ENCODE measurements at regions not wholly inside any gene's neighbourhood (a gene's known extent, or its start where the extent isn't known, plus 50 kb on each side); places are given as distances from the start of the nearest gene placed in this dataset.

DNA sequence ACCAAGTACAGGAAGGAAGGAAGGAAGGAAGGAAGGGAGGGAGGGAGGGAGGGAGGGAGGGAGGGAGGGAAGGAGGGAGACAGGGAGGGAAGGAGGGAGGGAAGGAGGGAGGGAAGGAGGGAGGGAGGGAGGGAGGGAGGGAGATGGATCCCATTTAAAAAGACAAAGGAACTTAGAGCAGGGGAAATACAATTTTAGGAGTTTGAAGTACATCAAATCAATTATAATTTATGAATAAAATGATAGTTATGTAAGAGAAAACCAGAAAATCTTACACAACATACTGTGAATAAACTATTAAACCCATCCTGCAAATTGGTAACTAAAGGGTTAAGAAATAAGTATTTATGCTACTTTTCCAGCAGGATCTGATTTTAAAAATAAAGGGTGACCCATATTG lies 475.9 kb downstream of the HDGFL1 start:
- H3K9ac ChIP-seq (ENCODE audit: low read depth, low read length) = no peak overlapping the region
- dilution Hi-C loops (cut with HindIII; ENCODE audit: low sequenced_read_pairs, unreplicated experiment) = no loop called here
- in situ Hi-C loops (cut with MboI; ENCODE audit: low sequenced_read_pairs) = no loop called here
- H3K27me3 ChIP-seq (ENCODE audit: control insufficient read depth, insufficient read depth, low read length) = no peaks in the 10 kb centered on the region
- H3K4ac ChIP-seq (ENCODE audit: low read depth, low read length) = no peak overlapping the region
- no peak overlapping the region for H3K4me3 ChIP-seq (ENCODE audit: insufficient read depth, low read depth, low read length)
- no peak overlapping the region for H3K23ac ChIP-seq (ENCODE audit: low read depth, low read length)
- H3K4me1 ChIP-seq (ENCODE audit: control insufficient read depth, insufficient read depth, low read length) = no peaks in the 10 kb centered on the region
- H4K8ac ChIP-seq (ENCODE audit: low read depth in 2 of 2, low read length in 2 of 2) = no peak overlapping the region
- no peak overlapping the region for H3K27ac ChIP-seq (ENCODE audit: insufficient read depth, low read length)
- H3K9me3 ChIP-seq (ENCODE audit: control insufficient read depth, insufficient read depth, low read length) = peaks cover 2% of the 10 kb centered on the region; the same call in 1 of the 2 replicates
- no peak overlapping the region for H4K5ac ChIP-seq (ENCODE audit: low read depth, low read length)
- POLR2A ChIA-PET (ENCODE audit: unreplicated experiment) = no interaction called here
- no peak overlapping the region for H2AK9ac ChIP-seq (replicated peaks; ENCODE audit: low read depth, low read length, poor library complexity)
- ATAC-seq (ENCODE audit: low read depth) (no peak), DNase-seq (no peak)
- H2BK120ac ChIP-seq (ENCODE audit: low read depth, low read length) = no peak overlapping the region
- no TSS peak for BruUV-seq (replicated peaks)
- H3K14ac ChIP-seq (replicated peaks; ENCODE audit: low read depth, low read length) = no peak overlapping the region
- H2BK15ac ChIP-seq (ENCODE audit: low read depth, low read length) = no peak overlapping the region
- no peak overlapping the region for H4K91ac ChIP-seq (ENCODE audit: insufficient read depth, low read depth, low read length)
- no peaks in the 10 kb centered on the region for H3K36me3 ChIP-seq (ENCODE audit: control insufficient read depth, insufficient read depth, low read length)
- H3K79me1 ChIP-seq (ENCODE audit: low read depth in 1 of 2, low read length in 2 of 2) = no peaks in the 10 kb centered on the region
- H3K9me1 ChIP-seq (ENCODE audit: insufficient read depth, low read length) = no peaks in the 10 kb centered on the region; the same call in 1 of the 2 replicates
- no peak overlapping the region for H2AFZ ChIP-seq (replicated peaks; ENCODE audit: low read length, poor library complexity)
- CTCF ChIA-PET = no interaction called here
- H2AK5ac ChIP-seq (ENCODE audit: low read depth, low read length) = no peak overlapping the region
- no peak for TF ChIP-seq FOS (IDR thresholded peaks at IDR 0.05; ENCODE audit: low read depth, low read length)
- TF ChIP-seq, protein P1, sequence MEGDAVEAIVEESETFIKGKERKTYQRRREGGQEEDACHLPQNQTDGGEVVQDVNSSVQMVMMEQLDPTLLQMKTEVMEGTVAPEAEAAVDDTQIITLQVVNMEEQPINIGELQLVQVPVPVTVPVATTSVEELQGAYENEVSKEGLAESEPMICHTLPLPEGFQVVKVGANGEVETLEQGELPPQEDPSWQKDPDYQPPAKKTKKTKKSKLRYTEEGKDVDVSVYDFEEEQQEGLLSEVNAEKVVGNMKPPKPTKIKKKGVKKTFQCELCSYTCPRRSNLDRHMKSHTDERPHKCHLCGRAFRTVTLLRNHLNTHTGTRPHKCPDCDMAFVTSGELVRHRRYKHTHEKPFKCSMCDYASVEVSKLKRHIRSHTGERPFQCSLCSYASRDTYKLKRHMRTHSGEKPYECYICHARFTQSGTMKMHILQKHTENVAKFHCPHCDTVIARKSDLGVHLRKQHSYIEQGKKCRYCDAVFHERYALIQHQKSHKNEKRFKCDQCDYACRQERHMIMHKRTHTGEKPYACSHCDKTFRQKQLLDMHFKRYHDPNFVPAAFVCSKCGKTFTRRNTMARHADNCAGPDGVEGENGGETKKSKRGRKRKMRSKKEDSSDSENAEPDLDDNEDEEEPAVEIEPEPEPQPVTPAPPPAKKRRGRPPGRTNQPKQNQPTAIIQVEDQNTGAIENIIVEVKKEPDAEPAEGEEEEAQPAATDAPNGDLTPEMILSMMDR (conservative IDR thresholded peaks at IDR 0.05; ENCODE audit: low read depth, low read length) = no peak
- no peak for TF ChIP-seq SMC3 (IDR thresholded peaks at IDR 0.05; ENCODE audit: low read depth, low read length)
- no peak for TF ChIP-seq RFX5 (IDR thresholded peaks at IDR 0.05; ENCODE audit: low read depth, low read length)
- no peak for TF ChIP-seq BHLHE40 (IDR thresholded peaks at IDR 0.05; ENCODE audit: low read depth, low read length)
- no peak for TF ChIP-seq POLR2A (IDR thresholded peaks at IDR 0.05; ENCODE audit: low read depth, low read length)
- no peak for TF ChIP-seq CEBPB (IDR thresholded peaks at IDR 0.05; ENCODE audit: low read depth, low read length)
- TF ChIP-seq USF2 (IDR thresholded peaks at IDR 0.05; ENCODE audit: low read depth, low read length) = no peak
- TF ChIP-seq NFE2L2 (IDR thresholded peaks at IDR 0.05; ENCODE audit: low read depth, low read length) = no peak
- no peak for TF ChIP-seq CHD1 (IDR thresholded peaks at IDR 0.05; ENCODE audit: low read depth, low read length)
- TF ChIP-seq MAFK (IDR thresholded peaks at IDR 0.05; ENCODE audit: low read depth, low read length) = no peak
- TF ChIP-seq RAD21 (IDR thresholded peaks at IDR 0.05; ENCODE audit: low read length) = no peak
- TF ChIP-seq RCOR1 (IDR thresholded peaks at IDR 0.05; ENCODE audit: insufficient replicate concordance, low read length) = no peak
- no peak for TF ChIP-seq MXI1 (IDR thresholded peaks at IDR 0.05; ENCODE audit: borderline replicate concordance, low read depth, low read length)
- no peak for TF ChIP-seq MAZ (IDR thresholded peaks at IDR 0.05; ENCODE audit: borderline replicate concordance, low read depth, low read length)
- TF ChIP-seq, protein P2, sequence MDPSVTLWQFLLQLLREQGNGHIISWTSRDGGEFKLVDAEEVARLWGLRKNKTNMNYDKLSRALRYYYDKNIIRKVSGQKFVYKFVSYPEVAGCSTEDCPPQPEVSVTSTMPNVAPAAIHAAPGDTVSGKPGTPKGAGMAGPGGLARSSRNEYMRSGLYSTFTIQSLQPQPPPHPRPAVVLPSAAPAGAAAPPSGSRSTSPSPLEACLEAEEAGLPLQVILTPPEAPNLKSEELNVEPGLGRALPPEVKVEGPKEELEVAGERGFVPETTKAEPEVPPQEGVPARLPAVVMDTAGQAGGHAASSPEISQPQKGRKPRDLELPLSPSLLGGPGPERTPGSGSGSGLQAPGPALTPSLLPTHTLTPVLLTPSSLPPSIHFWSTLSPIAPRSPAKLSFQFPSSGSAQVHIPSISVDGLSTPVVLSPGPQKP (IDR thresholded peaks at IDR 0.05; ENCODE audit: borderline replicate concordance, low read depth, low read length) = no peak
- no peak overlapping the region for H3K56ac ChIP-seq (ENCODE audit: extremely low read depth, insufficient read depth, low read length)
- no peak overlapping the region for H3K4me2 ChIP-seq (ENCODE audit: low read depth, low read length)
- H3K18ac ChIP-seq (ENCODE audit: low read depth, low read length) = no peak overlapping the region
- H2BK5ac ChIP-seq (ENCODE audit: low read depth, low read length, poor library complexity, severe bottlenecking) = no peak overlapping the region
- intact Hi-C loops (cut with micrococcal nuclease) = no loop called here
- no peaks in the 10 kb centered on the region for H4K20me1 ChIP-seq (ENCODE audit: insufficient read depth, low read length)
- H2BK20ac ChIP-seq (ENCODE audit: low read depth, low read length) = no peak overlapping the region
